Suprapubic skin (tissue), 4 donors: ENCODE measurements at regions not wholly inside any gene's neighbourhood (a gene's known extent, or its start where the extent isn't known, plus 50 kb on each side); places are given as distances from the start of the nearest gene placed in this dataset.

Source experiments
- DNase-seq, 2 donors: peaks; one replicate each; pipeline ENCODE4 v3.0.0-alpha.2; 2019; ENCODE audit warnings: low spot score in 2 of 2
- H3K27ac ChIP-seq: fragments of 200-600 bp; sonication (generic); one replicate; pipeline ENCODE4 v1.5.1; 2019
- H3K27me3 ChIP-seq: fragments of 200-600 bp; sonication (generic); one replicate; pipeline ENCODE4 v1.5.1; 2019
- H3K36me3 ChIP-seq: fragments of 200-600 bp; sonication (generic); one replicate; pipeline ENCODE4 v1.5.1; 2019
- H3K4me1 ChIP-seq: fragments of 200-600 bp; sonication (generic); one replicate; pipeline ENCODE4 v1.5.1; 2019
- H3K4me3 ChIP-seq: fragments of 200-600 bp; sonication (generic); one replicate; pipeline ENCODE4 v1.5.1; 2019; ENCODE audit warnings: mild to moderate bottlenecking
- H3K9me3 ChIP-seq: fragments of 200-600 bp; sonication (generic); one replicate; pipeline ENCODE4 v1.5.1; 2019
- CTCF ChIP-seq, 2 donors: fragments of 200-600 bp in 1 of 2; fragments of 450-650 bp in 1 of 2; sonication (generic) in 1 of 2; IDR thresholded peaks; one replicate each; pipeline ENCODE4 v1.5.1; 2016 to 2019; ENCODE audit warnings: antibody characterized with exemption in 2 of 2, mild to moderate bottlenecking in 1 of 2, moderate library complexity in 1 of 2
- EP300 ChIP-seq: sonication (generic); formaldehyde crosslinking; IDR thresholded peaks from one replicate; pipeline ENCODE4 v1.6.1; 2017; ENCODE audit warnings: antibody characterized with exemption
- POLR2A ChIP-seq, 2 donors: fragments of 450-650 bp; IDR thresholded peaks; one replicate each; pipeline ENCODE4 v1.6.1; 2017; ENCODE audit warnings: antibody characterized with exemption in 2 of 2, mild to moderate bottlenecking in 2 of 2, moderate library complexity in 2 of 2
- POLR2AphosphoS5 ChIP-seq, 3 donors: sonication (generic); formaldehyde crosslinking; IDR thresholded peaks; one replicate each; pipeline ENCODE4 v1.6.1; 2017; ENCODE audit warnings: antibody characterized with exemption in 3 of 3
- WGBS: methylation state at CpG from one replicate; pipeline ENCODE4 v1.1.5; 2018; 5-methylcytosine and 5-hydroxymethylcytosine counted together

DNA sequence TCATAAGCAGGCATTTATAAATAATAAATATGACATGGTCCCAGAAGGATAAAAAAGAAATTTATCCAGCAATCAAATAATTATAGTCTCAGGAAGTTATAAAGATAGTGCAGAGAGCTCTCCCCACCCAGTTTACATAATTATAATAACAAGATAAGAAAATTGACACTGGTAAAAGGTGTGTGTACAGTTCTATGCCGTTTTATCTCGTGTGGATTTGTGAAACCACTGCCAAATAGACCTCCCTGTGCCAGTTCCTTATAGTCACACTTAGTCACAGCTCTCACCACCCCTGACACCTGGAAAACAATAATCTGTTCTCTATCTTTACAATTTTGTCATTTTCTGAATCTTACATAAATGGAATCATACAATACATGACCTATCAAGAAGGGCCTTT, 320.1 kb downstream of the KBTBD8 start:
- Histone ChIP-seq H3K27me3 (no peaks in the 10 kb centered on the region), H3K9me3 (peaks cover 4% of the 10 kb centered on the region), H3K36me3 (no peaks in the 10 kb centered on the region), H3K27ac (no peak overlapping the region), H3K4me3 (no peak overlapping the region), H3K4me1 (no peaks in the 10 kb centered on the region)
- TF ChIP-seq POLR2A (IDR thresholded peaks at IDR 0.05): no peak
- no peak for TF ChIP-seq EP300
- TF ChIP-seq CTCF (IDR thresholded peaks at IDR 0.05): no peak
- TF ChIP-seq POLR2AphosphoS5 (IDR thresholded peaks at IDR 0.05): no peak
- 38% methylated on average over 2 of the region's 2 CpGs for WGBS
- no peak for DNase-seq

- Histone ChIP-seq H3K27me3 (no peaks in the 10 kb centered on the region), H3K9me3 (peaks cover 4% of the 10 kb centered on the region), H3K36me3 (no peaks in the 10 kb centered on the region), H3K27ac (no peak overlapping the region), H3K4me1 (no peaks in the 10 kb centered on the region), H3K4me3 (no peak overlapping the region)
- no peak for DNase-seq
- TF ChIP-seq POLR2A (IDR thresholded peaks at IDR 0.05): no peak
- no peak for TF ChIP-seq CTCF (IDR thresholded peaks at IDR 0.05)
- no peak for TF ChIP-seq POLR2AphosphoS5 (IDR thresholded peaks at IDR 0.05)
These were observed 326.4 kb downstream of the KBTBD8 start for GRCh38 chr3:67324554-67324953.
